ENCODE measurements at regions not wholly inside any gene's neighbourhood (a gene's known extent, or its start where the extent isn't known, plus 50 kb on each side); places are given as distances from the start of the nearest gene placed in this dataset.

GRCh38 chr4:155434904-155435303, 58.1 kb upstream of the MAP9 start:
- no peak for TF ChIP-seq CTCF (IDR thresholded peaks at IDR 0.05; ENCODE audit: insufficient read depth, low read depth, low read length)
- CTCF ChIA-PET, result interaction anchor here (1.0 to 1.6 kb wide), 3 partner anchors 8 to 352 kb away, joined by 3 read pairs; no protein-coding TSS in a partner anchor

GRCh38 chr4:155434366-155434765, 57.6 kb upstream of the MAP9 start:
- no peak for DNase-seq (ENCODE audit: low read depth)
- ChIA-PET POLR2A (no interaction called here), CTCF (interaction anchor here (1.0 to 1.6 kb wide), 3 partner anchors 8 to 352 kb away, joined by 3 read pairs; no protein-coding TSS in a partner anchor)
- Histone ChIP-seq H3K4me3 (ENCODE audit: low read depth, low read length) (no peak overlapping the region), H3K36me3 (ENCODE audit: control insufficient read depth, insufficient read depth, low read length) (no peaks in the 10 kb centered on the region), H3K27me3 (ENCODE audit: control insufficient read depth, insufficient read depth, low read length) (no peaks in the 10 kb centered on the region)
- no peak for TF ChIP-seq CTCF (IDR thresholded peaks at IDR 0.05; ENCODE audit: insufficient read depth, low read depth, low read length)

More at GRCh38 chr4:155434904-155435303, 58.1 kb upstream of the MAP9 start:
- H3K36me3 ChIP-seq (ENCODE audit: control insufficient read depth, insufficient read depth, low read length), result no peaks in the 10 kb centered on the region
- POLR2A ChIA-PET, result no interaction called here
- H3K4me3 ChIP-seq (ENCODE audit: low read depth, low read length), result no peak overlapping the region
- H3K27me3 ChIP-seq (ENCODE audit: control insufficient read depth, insufficient read depth, low read length), result no peaks in the 10 kb centered on the region
- DNase-seq (ENCODE audit: low read depth), result no peak

- ChIA-PET POLR2A (no interaction called here), CTCF (interaction anchor here (1.6 kb wide), 1 partner anchor 9 kb away, joined by 3 read pairs; no protein-coding TSS in a partner anchor)
- H3K36me3 ChIP-seq (ENCODE audit: control insufficient read depth, insufficient read depth, low read length), result no peaks in the 10 kb centered on the region
- H3K4me3 ChIP-seq (ENCODE audit: low read depth, low read length), result no peak overlapping the region
- no peaks in the 10 kb centered on the region for H3K27me3 ChIP-seq (ENCODE audit: control insufficient read depth, insufficient read depth, low read length)
- no peak for TF ChIP-seq CTCF (IDR thresholded peaks at IDR 0.05; ENCODE audit: insufficient read depth, low read depth, low read length)
- DNase-seq (ENCODE audit: low read depth), result no peak
These were observed 57.0 kb upstream of the MAP9 start for GRCh38 chr4:155433636-155434360.

- Histone ChIP-seq H3K36me3 (ENCODE audit: control insufficient read depth, insufficient read depth, low read length) (no peaks in the 10 kb centered on the region), H3K4me3 (ENCODE audit: low read depth, low read length) (no peak overlapping the region), H3K27me3 (ENCODE audit: control insufficient read depth, insufficient read depth, low read length) (no peaks in the 10 kb centered on the region)
- ChIA-PET CTCF (no interaction called here), POLR2A (no interaction called here)
- no peak for DNase-seq (ENCODE audit: low read depth)
- no peak for TF ChIP-seq CTCF (IDR thresholded peaks at IDR 0.05; ENCODE audit: insufficient read depth, low read depth, low read length)
These were observed 54.4 kb upstream of the MAP9 start for GRCh38 chr4:155430895-155431795.

- no peaks in the 10 kb centered on the region for H3K36me3 ChIP-seq (ENCODE audit: control insufficient read depth, insufficient read depth, low read length)
- TF ChIP-seq CTCF (IDR thresholded peaks at IDR 0.05; ENCODE audit: insufficient read depth, low read depth, low read length), result no peak
- DNase-seq (ENCODE audit: low read depth), result no peak
- CTCF ChIA-PET, result no interaction called here
- POLR2A ChIA-PET, result no interaction called here
- H3K4me3 ChIP-seq (ENCODE audit: low read depth, low read length), result no peak overlapping the region
- no peaks in the 10 kb centered on the region for H3K27me3 ChIP-seq (ENCODE audit: control insufficient read depth, insufficient read depth, low read length)
These were observed 51.4 kb upstream of the MAP9 start for GRCh38 chr4:155428128-155428527.
